ENCODE measurements at regions not wholly inside any gene's neighbourhood (a gene's known extent, or its start where the extent isn't known, plus 50 kb on each side); places are given as distances from the start of the nearest gene placed in this dataset.
"Not testable (repeated sequence)": the region's sequence is repeated elsewhere in the genome, so short reads cannot be mapped to it uniquely, and the experiment has no call there.

GRCh38 chr15:99486371-99487336 is 79.1 kb upstream of the MEF2A start:
- no peak for DNase-seq

GRCh38 chr15:99487337-99487730 is 78.5 kb upstream of the MEF2A start:
- no peak for DNase-seq

GRCh38 chr15:99492275-99492674 is 73.5 kb upstream of the MEF2A start:
- DNase-seq, result no peak

GRCh38 chr15:99492716-99493115 is 73.1 kb upstream of the MEF2A start:
- no peak for DNase-seq

- DNase-seq, result no peak
Observed at GRCh38 chr15:99493461-99493860, 72.3 kb upstream of the MEF2A start.

- DNase-seq, result not testable (repeated sequence)
Observed at GRCh38 chr15:99494536-99495233, 71.1 kb upstream of the MEF2A start.

GRCh38 chr15:99495430-99496301 is 70.1 kb upstream of the MEF2A start:
- DNase-seq, result no peak

GRCh38 chr15:99496302-99496629 is 69.5 kb upstream of the MEF2A start:
- DNase-seq, result no peak

GRCh38 chr15:99502182-99502581 is 63.6 kb upstream of the MEF2A start:
- no peak for DNase-seq

- DNase-seq, result no peak
Observed at GRCh38 chr15:99502661-99503060, 63.1 kb upstream of the MEF2A start.

- no peak for DNase-seq
Observed at GRCh38 chr15:99503411-99503810, 62.4 kb upstream of the MEF2A start.

GRCh38 chr15:99504071-99504822 is 61.5 kb upstream of the MEF2A start:
- no peak for DNase-seq

GRCh38 chr15:99504823-99505551 is 60.8 kb upstream of the MEF2A start:
- no peak for DNase-seq

GRCh38 chr15:99506399-99506798 is 59.4 kb upstream of the MEF2A start:
- DNase-seq, result no peak

- no peak for DNase-seq
Observed at GRCh38 chr15:99507016-99507503, 58.7 kb upstream of the MEF2A start.

- DNase-seq, result no peak
Observed at GRCh38 chr15:99507504-99508310, 58.1 kb upstream of the MEF2A start.

GRCh38 chr15:99508311-99508645 is 57.5 kb upstream of the MEF2A start:
- no peak for DNase-seq

- DNase-seq, result no peak
Observed at GRCh38 chr15:99508852-99509251, 56.9 kb upstream of the MEF2A start.

GRCh38 chr15:99509686-99510461 is 55.9 kb upstream of the MEF2A start:
- DNase-seq, result no peak

- DNase-seq, result no peak
Observed at GRCh38 chr15:99511531-99511865, 54.3 kb upstream of the MEF2A start.

Measured in activated naive CD4-positive, alpha-beta T cell (primary cell).